HPDE6-E6E7 (cell line): ENCODE measurements at regions not wholly inside any gene's neighbourhood (a gene's known extent, or its start where the extent isn't known, plus 50 kb on each side); places are given as distances from the start of the nearest gene placed in this dataset.
"Not testable (repeated sequence)": the region's sequence is repeated elsewhere in the genome, so short reads cannot be mapped to it uniquely, and the experiment has no call there.

Experiments used
- DNase-seq: peaks from one replicate; pipeline ENCODE4 v3.0.0; 2011; ENCODE audit warnings: missing footprints; ENCODE audit errors: extremely low spot score

GRCh38 chr13:50268500-50268899 is 253.3 kb downstream of the KCNRG start:
- no peak for DNase-seq

- no peak for DNase-seq
Observed at GRCh38 chr13:50274181-50274580, 258.9 kb downstream of the KCNRG start.

GRCh38 chr13:50275392-50276063 is 260.3 kb downstream of the KCNRG start:
- DNase-seq: no peak

GRCh38 chr13:50276550-50276949 is 261.3 kb downstream of the KCNRG start:
- DNase-seq: no peak

GRCh38 chr13:50277127-50277526 is 261.9 kb downstream of the KCNRG start:
- DNase-seq: no peak

GRCh38 chr13:50277906-50278305 is 262.7 kb downstream of the KCNRG start:
- DNase-seq: no peak

- no peak for DNase-seq
Observed at GRCh38 chr13:50280441-50280937, 265.2 kb downstream of the KCNRG start.

- no peak for DNase-seq
Observed at GRCh38 chr13:50282016-50282415, 266.8 kb downstream of the KCNRG start.

- no peak for DNase-seq
Observed at GRCh38 chr13:50283017-50283416, 267.8 kb downstream of the KCNRG start.

- DNase-seq: no peak
Observed at GRCh38 chr13:50284540-50284939, 269.3 kb downstream of the KCNRG start.

- DNase-seq: no peak
Observed at GRCh38 chr13:50285283-50285682, 270.0 kb downstream of the KCNRG start.

GRCh38 chr13:50286324-50286723 is 271.1 kb downstream of the KCNRG start:
- DNase-seq: no peak

GRCh38 chr13:50290186-50290585 is 274.9 kb downstream of the KCNRG start:
- no peak for DNase-seq

- no peak for DNase-seq
Observed at GRCh38 chr13:50291611-50292010, 276.4 kb downstream of the KCNRG start.

GRCh38 chr13:50292081-50292480 is 276.8 kb downstream of the KCNRG start:
- DNase-seq: no peak

GRCh38 chr13:50294425-50294824 is 279.2 kb downstream of the KCNRG start:
- DNase-seq: not testable (repeated sequence)

GRCh38 chr13:50299546-50300249 is 284.5 kb downstream of the KCNRG start:
- no peak for DNase-seq

GRCh38 chr13:50303963-50304721 is 288.9 kb downstream of the KCNRG start:
- DNase-seq: no peak

- no peak for DNase-seq
Observed at GRCh38 chr13:50306156-50306555, 290.9 kb downstream of the KCNRG start.

GRCh38 chr13:50309318-50309717 is 294.1 kb downstream of the KCNRG start:
- no peak for DNase-seq

- DNase-seq: no peak
Observed at GRCh38 chr13:50309882-50310594, 294.8 kb downstream of the KCNRG start.

- no peak for DNase-seq
Observed at GRCh38 chr13:50310734-50311133, 295.5 kb downstream of the KCNRG start.
